ENCODE measurements at regions not wholly inside any gene's neighbourhood (a gene's known extent, or its start where the extent isn't known, plus 50 kb on each side); places are given as distances from the start of the nearest gene placed in this dataset.

DNA sequence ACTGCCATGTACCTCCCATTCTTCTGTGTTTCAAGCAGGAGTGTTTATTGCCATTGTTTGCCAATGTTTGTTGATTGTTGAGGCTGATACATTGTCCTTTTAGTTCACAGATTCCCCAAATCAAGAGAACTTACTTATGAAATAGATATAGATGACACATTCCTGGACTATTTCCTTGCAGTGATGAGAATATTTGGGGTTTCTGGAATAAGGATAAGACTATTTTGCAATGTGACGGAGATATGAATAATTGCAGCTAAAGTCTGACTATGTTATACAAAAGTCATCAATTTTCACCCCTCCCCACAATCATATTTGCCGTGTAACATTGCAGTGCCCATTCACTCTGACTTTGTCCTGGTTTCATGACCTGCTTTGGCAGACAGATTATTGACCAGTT is 460.8 kb downstream of the CDH10 start:
- Histone ChIP-seq H2AFZ (ENCODE audit: low read length) (no peak overlapping the region), H3K9me2 (replicated peaks; ENCODE audit: low read depth, low read length) (no peaks in the 10 kb centered on the region), H3K79me2 (ENCODE audit: insufficient read depth, low read length) (no peaks in the 10 kb centered on the region), H3K36me3 (ENCODE audit: insufficient read depth, low read length) (no peaks in the 10 kb centered on the region), H3K9ac (ENCODE audit: low read depth, low read length, poor library complexity, severe bottlenecking) (no peak overlapping the region), H3K9me3 (ENCODE audit: insufficient read depth, low read depth, low read length) (no peaks in the 10 kb centered on the region), H3F3A (ENCODE audit: low read depth) (no peaks in the 10 kb centered on the region), H3K4me2 (ENCODE audit: low read depth, low read length, poor library complexity, severe bottlenecking) (no peak overlapping the region), H4K20me1 (ENCODE audit: insufficient read depth, low read length, poor library complexity, severe bottlenecking) (no peaks in the 10 kb centered on the region), H3K27me3 (ENCODE audit: insufficient read depth, low read length, poor library complexity, severe bottlenecking) (no peaks in the 10 kb centered on the region), H3K4me3 (ENCODE audit: low read length, poor library complexity, severe bottlenecking) (no peak overlapping the region), H3K4me1 (ENCODE audit: insufficient read depth, low read length, poor library complexity, severe bottlenecking) (no peaks in the 10 kb centered on the region)
- no peak for TF ChIP-seq EZH2phosphoT487 (IDR thresholded peaks at IDR 0.05; ENCODE audit: borderline replicate concordance)
- TF ChIP-seq, protein P1, sequence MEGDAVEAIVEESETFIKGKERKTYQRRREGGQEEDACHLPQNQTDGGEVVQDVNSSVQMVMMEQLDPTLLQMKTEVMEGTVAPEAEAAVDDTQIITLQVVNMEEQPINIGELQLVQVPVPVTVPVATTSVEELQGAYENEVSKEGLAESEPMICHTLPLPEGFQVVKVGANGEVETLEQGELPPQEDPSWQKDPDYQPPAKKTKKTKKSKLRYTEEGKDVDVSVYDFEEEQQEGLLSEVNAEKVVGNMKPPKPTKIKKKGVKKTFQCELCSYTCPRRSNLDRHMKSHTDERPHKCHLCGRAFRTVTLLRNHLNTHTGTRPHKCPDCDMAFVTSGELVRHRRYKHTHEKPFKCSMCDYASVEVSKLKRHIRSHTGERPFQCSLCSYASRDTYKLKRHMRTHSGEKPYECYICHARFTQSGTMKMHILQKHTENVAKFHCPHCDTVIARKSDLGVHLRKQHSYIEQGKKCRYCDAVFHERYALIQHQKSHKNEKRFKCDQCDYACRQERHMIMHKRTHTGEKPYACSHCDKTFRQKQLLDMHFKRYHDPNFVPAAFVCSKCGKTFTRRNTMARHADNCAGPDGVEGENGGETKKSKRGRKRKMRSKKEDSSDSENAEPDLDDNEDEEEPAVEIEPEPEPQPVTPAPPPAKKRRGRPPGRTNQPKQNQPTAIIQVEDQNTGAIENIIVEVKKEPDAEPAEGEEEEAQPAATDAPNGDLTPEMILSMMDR (conservative IDR thresholded peaks at IDR 0.05; ENCODE audit: low read length): no peak

DNA sequence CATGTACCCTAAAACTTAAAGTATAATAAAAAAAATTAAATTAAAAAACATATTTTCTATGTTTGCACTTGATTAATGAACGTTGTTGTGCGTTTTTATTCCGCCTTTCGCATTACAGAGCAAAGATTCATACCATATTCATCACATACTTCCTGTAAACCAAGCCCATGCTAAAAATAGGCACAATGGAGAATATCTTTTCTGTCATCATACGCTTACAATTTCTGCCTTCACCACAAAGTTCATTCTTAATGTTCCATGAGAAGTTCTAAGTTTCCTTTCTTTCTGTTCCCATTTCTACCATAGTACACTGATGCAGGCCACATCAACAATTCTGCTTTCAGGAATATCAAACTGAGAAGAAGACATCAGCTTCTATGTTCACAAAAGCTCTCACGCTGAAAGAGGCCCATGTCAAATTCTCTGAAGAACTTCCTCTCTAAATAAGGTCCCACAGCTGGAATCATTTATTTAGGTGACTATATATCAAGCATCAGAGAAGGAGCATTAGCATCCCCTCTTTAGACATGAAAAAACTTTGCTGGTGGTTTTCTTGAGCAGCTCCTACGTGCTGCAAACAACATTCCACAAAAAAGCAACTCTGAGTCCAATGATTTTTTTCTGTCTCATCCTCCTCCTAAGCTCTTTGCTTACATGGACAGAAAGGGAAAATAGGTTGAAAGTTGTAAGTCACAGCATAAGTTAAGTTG is 456.4 kb downstream of the CDH10 start:
- H3K9me2 ChIP-seq (replicated peaks; ENCODE audit: low read depth, low read length): no peaks in the 10 kb centered on the region
- no peaks in the 10 kb centered on the region for H3K9me3 ChIP-seq (ENCODE audit: insufficient read depth, low read depth, low read length)
- H3K4me3 ChIP-seq (ENCODE audit: low read length, poor library complexity, severe bottlenecking): no peak overlapping the region
- H3K27me3 ChIP-seq (ENCODE audit: insufficient read depth, low read length, poor library complexity, severe bottlenecking): no peaks in the 10 kb centered on the region
- no peaks in the 10 kb centered on the region for H3K79me2 ChIP-seq (ENCODE audit: insufficient read depth, low read length)
- H3F3A ChIP-seq (ENCODE audit: low read depth): no peaks in the 10 kb centered on the region
- H3K9ac ChIP-seq (ENCODE audit: low read depth, low read length, poor library complexity, severe bottlenecking): no peak overlapping the region
- H3K4me1 ChIP-seq (ENCODE audit: insufficient read depth, low read length, poor library complexity, severe bottlenecking): no peaks in the 10 kb centered on the region
- no peak overlapping the region for H3K4me2 ChIP-seq (ENCODE audit: low read depth, low read length, poor library complexity, severe bottlenecking)
- H4K20me1 ChIP-seq (ENCODE audit: insufficient read depth, low read length, poor library complexity, severe bottlenecking): no peaks in the 10 kb centered on the region
- H2AFZ ChIP-seq (ENCODE audit: low read length): no peak overlapping the region
- no peaks in the 10 kb centered on the region for H3K36me3 ChIP-seq (ENCODE audit: insufficient read depth, low read length)
- no peak for TF ChIP-seq EZH2phosphoT487 (IDR thresholded peaks at IDR 0.05; ENCODE audit: borderline replicate concordance)
- TF ChIP-seq, protein P1 (conservative IDR thresholded peaks at IDR 0.05; ENCODE audit: low read length): no peak

DNA sequence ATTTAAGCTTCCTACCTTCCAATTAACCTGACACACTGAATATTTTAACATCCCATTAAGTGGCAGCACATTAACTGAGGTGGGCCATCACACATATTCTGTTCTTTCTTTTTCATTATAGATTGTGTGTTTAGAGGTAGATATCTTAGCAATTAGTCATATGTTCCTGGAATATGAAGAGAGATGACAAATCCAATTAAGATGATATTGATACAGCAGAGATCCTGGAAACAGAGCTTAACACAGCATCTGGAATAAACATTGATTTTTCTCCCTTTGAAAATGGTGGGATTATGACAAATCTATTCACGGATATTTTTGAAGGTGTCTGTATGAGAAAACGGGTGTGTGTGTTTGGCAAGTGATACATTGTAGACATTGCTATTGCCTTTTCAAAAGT is 448.0 kb downstream of the CDH10 start:
- Histone ChIP-seq H3F3A (ENCODE audit: low read depth) (no peaks in the 10 kb centered on the region), H3K9me2 (replicated peaks; ENCODE audit: low read depth, low read length) (no peaks in the 10 kb centered on the region), H3K9me3 (ENCODE audit: insufficient read depth, low read depth, low read length) (no peaks in the 10 kb centered on the region), H3K36me3 (ENCODE audit: insufficient read depth, low read length) (no peaks in the 10 kb centered on the region), H4K20me1 (ENCODE audit: insufficient read depth, low read length, poor library complexity, severe bottlenecking) (no peaks in the 10 kb centered on the region), H2AFZ (ENCODE audit: low read length) (no peak overlapping the region), H3K27me3 (ENCODE audit: insufficient read depth, low read length, poor library complexity, severe bottlenecking) (no peaks in the 10 kb centered on the region), H3K4me2 (ENCODE audit: low read depth, low read length, poor library complexity, severe bottlenecking) (no peak overlapping the region), H3K79me2 (ENCODE audit: insufficient read depth, low read length) (no peaks in the 10 kb centered on the region), H3K4me1 (ENCODE audit: insufficient read depth, low read length, poor library complexity, severe bottlenecking) (no peaks in the 10 kb centered on the region), H3K4me3 (ENCODE audit: low read length, poor library complexity, severe bottlenecking) (no peak overlapping the region), H3K9ac (ENCODE audit: low read depth, low read length, poor library complexity, severe bottlenecking) (no peak overlapping the region)
- TF ChIP-seq EZH2phosphoT487 (IDR thresholded peaks at IDR 0.05; ENCODE audit: borderline replicate concordance): no peak
- TF ChIP-seq, protein P1 (conservative IDR thresholded peaks at IDR 0.05; ENCODE audit: low read length): no peak

Data from Loucy (cell line).